ENCODE measurements at regions not wholly inside any gene's neighbourhood (a gene's known extent, or its start where the extent isn't known, plus 50 kb on each side); places are given as distances from the start of the nearest gene placed in this dataset.

- TF ChIP-seq, protein P1, sequence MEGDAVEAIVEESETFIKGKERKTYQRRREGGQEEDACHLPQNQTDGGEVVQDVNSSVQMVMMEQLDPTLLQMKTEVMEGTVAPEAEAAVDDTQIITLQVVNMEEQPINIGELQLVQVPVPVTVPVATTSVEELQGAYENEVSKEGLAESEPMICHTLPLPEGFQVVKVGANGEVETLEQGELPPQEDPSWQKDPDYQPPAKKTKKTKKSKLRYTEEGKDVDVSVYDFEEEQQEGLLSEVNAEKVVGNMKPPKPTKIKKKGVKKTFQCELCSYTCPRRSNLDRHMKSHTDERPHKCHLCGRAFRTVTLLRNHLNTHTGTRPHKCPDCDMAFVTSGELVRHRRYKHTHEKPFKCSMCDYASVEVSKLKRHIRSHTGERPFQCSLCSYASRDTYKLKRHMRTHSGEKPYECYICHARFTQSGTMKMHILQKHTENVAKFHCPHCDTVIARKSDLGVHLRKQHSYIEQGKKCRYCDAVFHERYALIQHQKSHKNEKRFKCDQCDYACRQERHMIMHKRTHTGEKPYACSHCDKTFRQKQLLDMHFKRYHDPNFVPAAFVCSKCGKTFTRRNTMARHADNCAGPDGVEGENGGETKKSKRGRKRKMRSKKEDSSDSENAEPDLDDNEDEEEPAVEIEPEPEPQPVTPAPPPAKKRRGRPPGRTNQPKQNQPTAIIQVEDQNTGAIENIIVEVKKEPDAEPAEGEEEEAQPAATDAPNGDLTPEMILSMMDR (IDR thresholded peaks at IDR 0.05) = no peak
- H3K4me1 ChIP-seq = no peaks in the 10 kb centered on the region
- ATAC-seq = no peak
- no peak overlapping the region for H3K27ac ChIP-seq
- H3K36me3 ChIP-seq = no peaks in the 10 kb centered on the region
- no peak for DNase-seq
- peaks cover 11% of the 10 kb centered on the region for H3K27me3 ChIP-seq (ENCODE audit: low read depth)
- H3K4me3 ChIP-seq = no peak overlapping the region
- intact Hi-C loops (cut with DNase I) = no loop called here
- no peaks in the 10 kb centered on the region for H3K9me3 ChIP-seq
These were observed 65.5 kb upstream of the THY1 start for GRCh38 chr11:119488256-119488995.

DNA sequence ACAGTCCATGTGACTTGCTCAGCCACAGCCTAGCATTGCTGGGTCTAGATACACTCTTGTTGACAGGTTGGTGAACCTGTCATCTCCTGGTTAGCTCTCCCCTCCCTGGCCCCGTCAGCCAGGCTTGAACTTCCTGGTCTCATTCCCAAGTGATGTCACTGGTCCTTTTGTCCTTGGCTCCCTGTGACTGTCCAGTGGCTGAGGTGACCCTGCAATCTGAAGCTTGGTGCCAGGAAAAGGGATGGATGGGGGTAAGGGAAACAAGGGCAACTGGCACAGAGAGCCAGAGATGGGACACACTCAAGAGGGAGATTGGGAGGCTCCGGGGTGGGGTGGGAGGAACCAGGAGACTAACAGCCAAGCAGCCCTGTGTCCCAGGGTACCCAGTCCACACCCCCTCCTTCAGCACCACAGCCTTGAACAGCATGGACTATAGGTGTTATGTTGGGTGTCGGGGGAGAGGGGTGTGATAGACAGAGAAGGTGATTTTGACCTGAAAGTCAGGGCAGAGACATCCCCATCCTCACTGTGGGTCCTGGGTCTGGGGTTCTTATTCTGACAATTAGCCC, 63.8 kb upstream of the THY1 start:
- Histone ChIP-seq H3K4me3 (no peak overlapping the region), H3K27ac (no peak overlapping the region), H3K36me3 (no peaks in the 10 kb centered on the region), H3K4me1 (no peaks in the 10 kb centered on the region), H3K27me3 (ENCODE audit: low read depth) (peaks cover 11% of the 10 kb centered on the region), H3K9me3 (no peaks in the 10 kb centered on the region)
- intact Hi-C loops (cut with DNase I) = no loop called here
- DNase-seq = no peak
- TF ChIP-seq, protein P1 (IDR thresholded peaks at IDR 0.05) = no peak
- no peak for ATAC-seq

- no peak overlapping the region for H3K4me3 ChIP-seq
- DNase-seq (no peak), ATAC-seq (no peak)
- no peak overlapping the region for H3K27ac ChIP-seq
- no peaks in the 10 kb centered on the region for H3K9me3 ChIP-seq
- no peaks in the 10 kb centered on the region for H3K36me3 ChIP-seq
- intact Hi-C loops (cut with DNase I) = no loop called here
- peaks cover 11% of the 10 kb centered on the region for H3K27me3 ChIP-seq (ENCODE audit: low read depth)
- H3K4me1 ChIP-seq = peaks cover 6% of the 10 kb centered on the region
- TF ChIP-seq, protein P1 (IDR thresholded peaks at IDR 0.05) = no peak
These were observed 63.0 kb upstream of the THY1 start for GRCh38 chr11:119486016-119486415.

GRCh38 chr11:119484741-119485605, 62.0 kb upstream of the THY1 start:
- Histone ChIP-seq H3K9me3 (no peaks in the 10 kb centered on the region), H3K4me1 (peaks cover 8% of the 10 kb centered on the region), H3K4me3 (no peak overlapping the region), H3K27ac (no peak overlapping the region), H3K27me3 (ENCODE audit: low read depth) (peaks cover 11% of the 10 kb centered on the region), H3K36me3 (no peaks in the 10 kb centered on the region)
- intact Hi-C loops (cut with DNase I) = no loop called here
- no peak for ATAC-seq
- no peak for DNase-seq
- TF ChIP-seq, protein P1 (IDR thresholded peaks at IDR 0.05) = no peak

GRCh38 chr11:119483881-119484371, 61.0 kb upstream of the THY1 start:
- H3K4me1 ChIP-seq = peaks cover 8% of the 10 kb centered on the region
- no peak for DNase-seq
- no peaks in the 10 kb centered on the region for H3K36me3 ChIP-seq
- TF ChIP-seq, protein P1 (IDR thresholded peaks at IDR 0.05) = no peak
- intact Hi-C loops (cut with DNase I) = no loop called here
- H3K9me3 ChIP-seq = no peaks in the 10 kb centered on the region
- ATAC-seq = no peak
- no peak overlapping the region for H3K27ac ChIP-seq
- H3K4me3 ChIP-seq = no peak overlapping the region
- peaks cover 11% of the 10 kb centered on the region for H3K27me3 ChIP-seq (ENCODE audit: low read depth)

Measured in lower lobe of right lung (tissue), 2 donors.